ENCODE measurements at regions not wholly inside any gene's neighbourhood (a gene's known extent, or its start where the extent isn't known, plus 50 kb on each side); places are given as distances from the start of the nearest gene placed in this dataset.

- TF ChIP-seq CTCF (conservative IDR thresholded peaks at IDR 0.05; ENCODE audit: low read depth in 2 of 2) (no peak), ZNF331 (CRISPR knock-in tag; IDR thresholded peaks at IDR 0.05; ENCODE audit: low read depth) (no peak), EZH2 (IDR thresholded peaks at IDR 0.05; ENCODE audit: low read depth, unreplicated experiment) (no peak), ZNF462 (CRISPR knock-in tag; IDR thresholded peaks at IDR 0.05) (no peak), CREB1 (CRISPR knock-in tag; IDR thresholded peaks at IDR 0.05; ENCODE audit: low read depth) (no peak)
Measured at GRCh38 chr2:224109751-224110150, 70.7 kb upstream of the SERPINE2 start (continued).

DNA sequence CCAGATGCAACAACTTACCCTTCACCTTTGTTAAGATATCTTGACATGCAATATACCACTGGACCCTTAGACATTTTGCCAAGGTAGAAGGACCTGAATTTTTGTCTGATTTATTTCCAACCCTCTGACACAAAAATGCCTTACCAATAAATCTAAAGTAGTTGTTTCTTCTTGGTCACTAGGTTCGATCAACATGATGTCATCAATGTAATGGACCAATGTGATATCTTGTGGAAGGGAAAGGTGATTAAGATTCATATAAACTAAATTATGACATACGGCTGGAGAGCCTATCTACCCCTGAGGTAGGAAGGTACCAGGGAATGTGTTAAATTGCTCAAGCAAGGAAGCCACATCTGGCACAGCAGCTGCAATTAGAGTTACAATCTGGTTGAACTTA lies 67.7 kb upstream of the SERPINE2 start:
- Histone ChIP-seq H3K4me2 (no peak overlapping the region), H3K79me2 (replicated peaks; ENCODE audit: insufficient read depth) (no peaks in the 10 kb centered on the region), H3K4me1 (ENCODE audit: insufficient read depth) (no peaks in the 10 kb centered on the region), H3K27ac (ENCODE audit: low read depth) (no peak overlapping the region), H3K27me3 (ENCODE audit: insufficient read depth) (no peaks in the 10 kb centered on the region), H3F3A (replicated peaks; ENCODE audit: low read depth) (no peaks in the 10 kb centered on the region), H3K4me3 (no peak overlapping the region), H3K9me2 (ENCODE audit: insufficient read depth) (peaks cover 14% of the 10 kb centered on the region; the same call in 1 of the 2 replicates), H3K36me3 (ENCODE audit: insufficient read depth) (no peaks in the 10 kb centered on the region), H2AFZ (no peak overlapping the region), H4K20me1 (replicated peaks; ENCODE audit: insufficient read depth) (no peaks in the 10 kb centered on the region)
- H3K36me3 Mint-ChIP-seq (ENCODE audit: low read depth), result no peaks in the 10 kb centered on the region
- H3K27me3 Mint-ChIP-seq (ENCODE audit: insufficient read depth, low read depth, poor library complexity), result peaks cover 11% of the 10 kb centered on the region
- H3K27ac Mint-ChIP-seq, result no peak overlapping the region
- no peaks in the 10 kb centered on the region for H3K4me1 Mint-ChIP-seq
- no peak overlapping the region for H3K4me3 Mint-ChIP-seq
- H3K9me3 Mint-ChIP-seq, result no peaks in the 10 kb centered on the region
- ATAC-seq (no peak), DNase-seq (ENCODE audit: low spot score) (no peak)
- TF ChIP-seq ZNF462 (CRISPR knock-in tag; IDR thresholded peaks at IDR 0.05) (no peak), NANOG (IDR thresholded peaks at IDR 0.05; ENCODE audit: borderline replicate concordance) (no peak), ZNF114 (CRISPR knock-in tag; IDR thresholded peaks at IDR 0.05) (no peak)
